Esophagus muscularis mucosa (tissue), 4 donors: ENCODE measurements at regions not wholly inside any gene's neighbourhood (a gene's known extent, or its start where the extent isn't known, plus 50 kb on each side); places are given as distances from the start of the nearest gene placed in this dataset.

ENCODE experiments used
- EP300 ChIP-seq: sonication (generic); formaldehyde crosslinking; IDR thresholded peaks from one replicate; pipeline ENCODE4 v1.6.1; 2017; ENCODE audit warnings: antibody characterized with exemption
- POLR2A ChIP-seq: fragments of 450-650 bp; IDR thresholded peaks from one replicate; pipeline ENCODE4 v1.6.1; 2017; ENCODE audit warnings: antibody characterized with exemption, moderate library complexity, mild to moderate bottlenecking, low read depth
- TF ChIP-seq, protein P1 (sequence below), 3 experiments: fragments of 200-600 bp in 2 of 3; fragments of 450-650 bp in 1 of 3; sonication (generic) in 2 of 3; IDR thresholded peaks; one replicate each; pipeline ENCODE4 v1.5.1; 2017 to 2019; ENCODE audit warnings: antibody characterized with exemption in 3 of 3, mild to moderate bottlenecking in 2 of 3, moderate library complexity in 1 of 3

DNA sequence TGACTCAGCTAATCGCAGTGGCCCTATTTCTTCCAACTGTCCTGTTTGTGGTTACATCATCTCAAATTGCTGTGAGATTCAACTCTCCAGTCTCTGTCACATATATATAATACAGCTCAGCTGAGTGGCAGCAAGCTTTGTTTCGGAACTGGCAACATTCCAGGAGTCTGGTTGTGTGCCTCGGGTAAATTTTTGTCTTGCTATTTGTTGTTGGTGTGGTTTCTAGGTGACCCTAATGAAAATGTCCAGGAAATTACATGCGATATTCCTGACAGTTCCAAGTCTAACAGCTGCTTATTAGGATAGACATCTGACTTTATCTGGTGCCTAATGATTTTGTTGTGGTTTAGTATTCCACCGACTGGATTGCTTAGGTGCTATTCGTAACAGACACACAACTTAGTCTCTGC is 581.8 kb downstream of the CD109 start:
- TF ChIP-seq POLR2A (no peak), EP300 (no peak)
- TF ChIP-seq, protein P1, sequence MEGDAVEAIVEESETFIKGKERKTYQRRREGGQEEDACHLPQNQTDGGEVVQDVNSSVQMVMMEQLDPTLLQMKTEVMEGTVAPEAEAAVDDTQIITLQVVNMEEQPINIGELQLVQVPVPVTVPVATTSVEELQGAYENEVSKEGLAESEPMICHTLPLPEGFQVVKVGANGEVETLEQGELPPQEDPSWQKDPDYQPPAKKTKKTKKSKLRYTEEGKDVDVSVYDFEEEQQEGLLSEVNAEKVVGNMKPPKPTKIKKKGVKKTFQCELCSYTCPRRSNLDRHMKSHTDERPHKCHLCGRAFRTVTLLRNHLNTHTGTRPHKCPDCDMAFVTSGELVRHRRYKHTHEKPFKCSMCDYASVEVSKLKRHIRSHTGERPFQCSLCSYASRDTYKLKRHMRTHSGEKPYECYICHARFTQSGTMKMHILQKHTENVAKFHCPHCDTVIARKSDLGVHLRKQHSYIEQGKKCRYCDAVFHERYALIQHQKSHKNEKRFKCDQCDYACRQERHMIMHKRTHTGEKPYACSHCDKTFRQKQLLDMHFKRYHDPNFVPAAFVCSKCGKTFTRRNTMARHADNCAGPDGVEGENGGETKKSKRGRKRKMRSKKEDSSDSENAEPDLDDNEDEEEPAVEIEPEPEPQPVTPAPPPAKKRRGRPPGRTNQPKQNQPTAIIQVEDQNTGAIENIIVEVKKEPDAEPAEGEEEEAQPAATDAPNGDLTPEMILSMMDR (IDR thresholded peaks at IDR 0.05) = no peak
